VCaP (cell line): ENCODE measurements at regions not wholly inside any gene's neighbourhood (a gene's known extent, or its start where the extent isn't known, plus 50 kb on each side); places are given as distances from the start of the nearest gene placed in this dataset.
A peak's percentile ranks its signal among the peaks of the same experiment; 100 is the strongest.

ENCODE experiments used
- H3K27ac ChIP-seq: fragments of 450-650 bp; 2 replicates; pipeline ENCODE4 v1.5.1; 2017
- CTCF ChIP-seq: fragments of 450-650 bp; conservative IDR thresholded peaks from 2 replicates; pipeline ENCODE4 v1.5.1; 2017; ENCODE audit warnings: mild to moderate bottlenecking, moderate library complexity

DNA sequence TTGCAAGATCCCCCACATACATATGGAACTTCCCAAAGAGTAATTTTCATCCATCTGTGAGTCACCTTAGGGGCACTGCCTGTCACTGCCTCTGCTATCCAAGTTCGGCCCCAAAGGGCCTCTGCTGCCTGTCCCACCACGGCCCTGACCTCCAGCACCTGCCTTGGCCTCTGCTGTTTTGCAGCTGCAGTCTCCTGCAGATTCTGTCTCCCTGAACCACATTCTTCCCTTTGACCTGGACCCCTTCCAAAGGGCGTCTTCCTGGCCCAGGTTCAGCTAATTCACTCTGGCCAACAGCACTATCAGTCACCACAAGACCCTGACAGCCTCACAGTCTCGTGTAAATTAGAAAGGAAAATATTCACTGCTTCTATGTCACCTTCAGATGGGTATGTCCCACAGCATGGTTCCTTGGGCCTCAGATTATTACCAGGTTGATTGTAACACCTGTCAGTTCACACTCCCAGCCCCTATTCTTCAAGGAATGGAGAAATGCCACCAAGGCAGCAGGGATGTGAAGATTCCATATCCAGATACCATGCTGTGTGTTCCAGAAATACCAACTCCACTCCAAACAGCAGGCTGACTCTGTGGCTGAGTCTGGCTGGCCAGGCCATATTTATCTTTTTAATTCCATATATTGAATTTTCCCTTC, 479.3 kb downstream of the ARHGEF28 start:
- H3K27ac ChIP-seq, result peak overlapping the region; percentile 57
- TF ChIP-seq CTCF, result no peak

DNA sequence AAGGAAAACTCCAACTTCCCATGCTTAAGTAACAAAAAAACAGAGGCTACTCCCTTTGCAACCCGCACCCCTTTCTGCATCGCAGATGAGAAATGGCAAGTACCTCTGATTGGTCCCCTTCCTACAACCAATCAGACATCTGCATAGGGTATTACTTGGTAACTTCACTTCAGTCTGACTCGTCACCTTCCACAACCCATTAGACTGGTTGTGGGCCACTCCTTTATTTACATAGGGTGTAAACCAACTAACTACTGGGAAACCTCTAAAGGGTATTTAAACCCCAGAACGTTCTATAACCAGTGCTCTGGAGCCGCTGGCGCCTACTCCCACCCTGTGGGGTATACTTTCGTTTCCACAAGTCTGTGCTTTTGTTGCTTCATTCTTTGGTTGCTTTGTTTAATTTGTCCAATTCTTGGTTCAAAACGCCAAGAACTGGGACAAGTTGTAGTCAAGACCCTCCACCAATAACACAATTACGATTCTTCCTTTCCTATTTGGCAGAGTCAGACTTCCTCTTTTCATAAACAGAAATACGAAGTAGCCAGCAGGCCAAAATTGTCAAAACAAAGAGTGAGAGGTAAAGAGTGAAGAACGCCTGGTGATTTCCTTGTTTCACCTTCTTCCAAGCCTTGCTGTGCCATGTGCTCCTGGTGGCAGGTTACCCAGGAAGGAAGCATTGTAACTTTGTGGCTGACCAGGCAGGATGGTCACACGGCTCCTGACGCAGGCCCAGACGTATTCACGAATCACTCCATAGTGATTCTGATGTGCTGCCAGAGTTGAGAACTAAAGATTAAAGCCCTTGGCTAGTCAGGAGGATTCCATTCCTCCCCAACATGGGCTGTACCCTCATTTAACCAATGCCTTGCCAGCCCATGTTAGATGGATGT, 477.4 kb downstream of the ARHGEF28 start:
- H3K27ac ChIP-seq, result peak overlapping the region; percentile 57
- TF ChIP-seq CTCF, result no peak

- no peak overlapping the region for H3K27ac ChIP-seq
- TF ChIP-seq CTCF, result no peak
Observed at GRCh38 chr5:74100268-74100665, 474.3 kb downstream of the ARHGEF28 start.

GRCh38 chr5:74099538-74100267, 473.7 kb downstream of the ARHGEF28 start:
- no peak overlapping the region for H3K27ac ChIP-seq
- no peak for TF ChIP-seq CTCF

DNA sequence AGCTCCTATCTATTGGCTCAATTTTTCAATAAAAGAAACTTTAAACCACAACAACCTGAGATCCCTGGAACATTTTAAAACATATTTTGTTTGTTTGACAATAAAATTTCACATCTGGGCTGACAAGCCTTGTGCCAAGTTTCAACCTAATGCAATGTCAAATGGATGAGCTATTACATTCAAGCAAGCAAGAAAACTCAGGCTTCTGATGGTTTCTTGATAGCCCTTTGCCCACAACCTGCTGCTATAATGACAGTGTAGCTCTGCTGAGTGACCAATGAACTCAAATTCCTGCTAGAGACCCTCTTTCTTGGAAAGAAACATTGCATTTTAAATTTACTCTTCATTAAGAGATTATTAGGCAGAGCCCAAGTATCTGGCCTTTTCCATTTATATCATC, 472.9 kb downstream of the ARHGEF28 start:
- no peak for TF ChIP-seq CTCF
- no peak overlapping the region for H3K27ac ChIP-seq

- H3K27ac ChIP-seq, result no peak overlapping the region
- no peak for TF ChIP-seq CTCF
Observed at GRCh38 chr5:74098456-74098855, 472.5 kb downstream of the ARHGEF28 start.

GRCh38 chr5:74096325-74096724, 470.3 kb downstream of the ARHGEF28 start:
- TF ChIP-seq CTCF, result no peak
- H3K27ac ChIP-seq, result no peak overlapping the region
